ENCODE measurements at regions not wholly inside any gene's neighbourhood (a gene's known extent, or its start where the extent isn't known, plus 50 kb on each side); places are given as distances from the start of the nearest gene placed in this dataset.
"Not testable (repeated sequence)": the region's sequence is repeated elsewhere in the genome, so short reads cannot be mapped to it uniquely, and the experiment has no call there.

DNA sequence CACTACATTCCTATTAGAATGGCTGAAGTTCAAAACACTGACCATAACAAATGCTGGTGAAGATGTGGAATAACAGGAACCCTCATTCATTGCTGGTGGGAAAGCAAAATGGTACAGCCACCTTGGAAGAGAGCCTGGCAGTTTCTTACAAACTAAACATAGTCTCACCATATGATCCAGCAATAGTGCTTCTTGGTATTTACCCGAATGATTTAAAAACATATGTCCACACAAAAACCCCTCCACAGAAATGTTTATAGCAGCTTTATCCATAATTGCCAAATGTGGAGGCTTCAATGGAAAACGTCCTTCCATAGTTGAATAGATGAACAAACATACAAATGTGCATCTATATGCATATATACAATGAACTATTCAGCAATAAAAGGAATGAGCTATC, 330.8 kb downstream of the BTBD3 start:
- Histone ChIP-seq H3K27ac (no peak overlapping the region), H3K4me3 (no peak overlapping the region), H3K9me3 (no peaks in the 10 kb centered on the region), H3K27me3 (no peaks in the 10 kb centered on the region), H3K36me3 (replicated peaks in 1 of 2; ENCODE audit: insufficient read depth in 1 of 2, low read depth in 2 of 2) (no peaks in the 10 kb centered on the region), H3K4me1 (peaks cover 4% of the 10 kb centered on the region)
- intact Hi-C loops (cut with DNase I) = no loop called here
- TF ChIP-seq POLR2A (IDR thresholded peaks at IDR 0.05) = no peak
- TF ChIP-seq, protein P1, sequence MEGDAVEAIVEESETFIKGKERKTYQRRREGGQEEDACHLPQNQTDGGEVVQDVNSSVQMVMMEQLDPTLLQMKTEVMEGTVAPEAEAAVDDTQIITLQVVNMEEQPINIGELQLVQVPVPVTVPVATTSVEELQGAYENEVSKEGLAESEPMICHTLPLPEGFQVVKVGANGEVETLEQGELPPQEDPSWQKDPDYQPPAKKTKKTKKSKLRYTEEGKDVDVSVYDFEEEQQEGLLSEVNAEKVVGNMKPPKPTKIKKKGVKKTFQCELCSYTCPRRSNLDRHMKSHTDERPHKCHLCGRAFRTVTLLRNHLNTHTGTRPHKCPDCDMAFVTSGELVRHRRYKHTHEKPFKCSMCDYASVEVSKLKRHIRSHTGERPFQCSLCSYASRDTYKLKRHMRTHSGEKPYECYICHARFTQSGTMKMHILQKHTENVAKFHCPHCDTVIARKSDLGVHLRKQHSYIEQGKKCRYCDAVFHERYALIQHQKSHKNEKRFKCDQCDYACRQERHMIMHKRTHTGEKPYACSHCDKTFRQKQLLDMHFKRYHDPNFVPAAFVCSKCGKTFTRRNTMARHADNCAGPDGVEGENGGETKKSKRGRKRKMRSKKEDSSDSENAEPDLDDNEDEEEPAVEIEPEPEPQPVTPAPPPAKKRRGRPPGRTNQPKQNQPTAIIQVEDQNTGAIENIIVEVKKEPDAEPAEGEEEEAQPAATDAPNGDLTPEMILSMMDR (IDR thresholded peaks at IDR 0.05) = no peak
- 54 to 55% methylated on average over 2 of the region's 2 CpGs for WGBS, 2 donors
- ATAC-seq (no peak), DNase-seq (no peak)

DNA sequence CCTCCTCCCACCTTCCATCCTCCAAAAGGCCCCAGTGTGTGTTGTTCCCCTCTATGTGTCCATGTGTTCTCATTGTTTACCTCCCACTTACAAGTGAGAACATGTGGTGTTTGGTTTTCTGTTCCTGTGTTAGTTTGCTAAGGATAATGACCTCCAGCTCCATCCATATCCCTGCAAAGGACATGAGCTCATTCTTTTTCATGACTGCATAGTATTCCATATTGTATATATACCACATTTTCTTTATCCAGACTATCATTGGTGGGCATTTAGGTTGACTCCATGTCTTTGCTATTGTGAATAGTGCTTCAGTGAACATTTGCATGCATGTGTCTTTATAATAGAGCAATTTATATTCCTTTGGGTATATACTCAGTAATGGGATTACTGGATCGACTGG, 333.0 kb downstream of the BTBD3 start:
- H3K36me3 ChIP-seq (replicated peaks in 1 of 2; ENCODE audit: insufficient read depth in 1 of 2, low read depth in 2 of 2); ATAC-seq; intact Hi-C loops (cut with DNase I); H3K27ac ChIP-seq; DNase-seq; H3K27me3 ChIP-seq; H3K4me3 ChIP-seq; H3K4me1 ChIP-seq; H3K9me3 ChIP-seq: not testable (repeated sequence)
- 83 to 100% methylated on average over 1 of the region's 1 CpG for WGBS, 2 donors

DNA sequence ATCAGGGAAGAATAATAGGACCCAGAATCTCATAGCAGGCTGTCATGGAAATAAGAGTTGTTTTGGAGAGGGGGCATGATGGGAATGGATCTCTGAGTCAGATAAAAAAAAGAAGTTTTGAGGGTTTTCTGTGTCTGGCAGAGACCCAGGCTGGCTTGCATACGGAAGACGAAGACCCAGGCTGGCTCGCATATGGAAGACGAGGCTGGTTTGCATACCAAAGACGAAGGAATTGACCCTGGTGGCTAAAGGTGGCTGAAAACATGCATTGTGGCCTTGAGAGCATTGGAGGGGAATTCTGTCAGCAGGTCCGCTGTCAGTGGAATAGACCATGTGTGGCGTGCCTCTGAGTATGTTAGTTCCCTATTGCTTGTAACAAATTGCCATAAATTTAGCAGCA, 335.1 kb downstream of the BTBD3 start:
- intact Hi-C loops (cut with DNase I) = no loop called here
- DNase-seq (no peak), ATAC-seq (no peak)
- no peaks in the 10 kb centered on the region for H3K36me3 ChIP-seq (replicated peaks in 1 of 2; ENCODE audit: insufficient read depth in 1 of 2, low read depth in 2 of 2)
- TF ChIP-seq, protein P1 (IDR thresholded peaks at IDR 0.05) = no peak
- TF ChIP-seq POLR2A (IDR thresholded peaks at IDR 0.05) = no peak
- no peaks in the 10 kb centered on the region for H3K4me1 ChIP-seq
- H3K4me3 ChIP-seq = no peak overlapping the region
- H3K9me3 ChIP-seq = no peaks in the 10 kb centered on the region
- WGBS, 2 donors = 69 to 78% methylated on average over 7 of the region's 7 CpGs
- no peaks in the 10 kb centered on the region for H3K27me3 ChIP-seq
- no peak overlapping the region for H3K27ac ChIP-seq

DNA sequence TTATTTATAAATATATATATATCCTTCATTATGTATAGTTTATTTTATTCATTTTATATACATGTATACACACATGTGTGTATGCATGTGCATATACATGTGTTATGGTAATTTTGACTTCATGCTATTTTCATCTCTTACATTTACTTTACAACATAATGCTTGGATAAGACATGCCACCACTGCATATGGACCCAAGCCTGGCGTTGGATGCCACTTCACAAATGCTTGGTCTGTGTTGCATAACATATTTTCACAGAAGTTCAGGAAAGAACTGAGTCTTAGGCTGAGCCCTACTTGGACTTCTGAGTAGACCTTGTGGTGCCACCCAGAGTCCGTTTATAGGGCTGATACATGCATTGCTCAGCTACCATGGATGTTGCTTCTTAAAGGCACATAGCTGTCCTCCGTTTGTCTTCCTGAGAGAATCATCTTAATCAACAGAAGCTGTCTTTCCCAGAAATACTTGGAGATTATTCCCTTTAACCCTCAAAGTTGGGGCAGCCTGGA, 337.8 kb downstream of the BTBD3 start:
- H3K36me3 ChIP-seq (replicated peaks in 1 of 2; ENCODE audit: insufficient read depth in 1 of 2, low read depth in 2 of 2) = no peaks in the 10 kb centered on the region
- TF ChIP-seq POLR2A (IDR thresholded peaks at IDR 0.05) = no peak
- TF ChIP-seq, protein P1 (IDR thresholded peaks at IDR 0.05) = no peak
- no peaks in the 10 kb centered on the region for H3K4me1 ChIP-seq
- no peak for DNase-seq
- no peak overlapping the region for H3K27ac ChIP-seq
- no peaks in the 10 kb centered on the region for H3K27me3 ChIP-seq
- ATAC-seq = no peak
- WGBS, 2 donors = 65 to 73% methylated on average over 3 of the region's 3 CpGs
- intact Hi-C loops (cut with DNase I) = no loop called here
- no peaks in the 10 kb centered on the region for H3K9me3 ChIP-seq
- H3K4me3 ChIP-seq = no peak overlapping the region

DNA sequence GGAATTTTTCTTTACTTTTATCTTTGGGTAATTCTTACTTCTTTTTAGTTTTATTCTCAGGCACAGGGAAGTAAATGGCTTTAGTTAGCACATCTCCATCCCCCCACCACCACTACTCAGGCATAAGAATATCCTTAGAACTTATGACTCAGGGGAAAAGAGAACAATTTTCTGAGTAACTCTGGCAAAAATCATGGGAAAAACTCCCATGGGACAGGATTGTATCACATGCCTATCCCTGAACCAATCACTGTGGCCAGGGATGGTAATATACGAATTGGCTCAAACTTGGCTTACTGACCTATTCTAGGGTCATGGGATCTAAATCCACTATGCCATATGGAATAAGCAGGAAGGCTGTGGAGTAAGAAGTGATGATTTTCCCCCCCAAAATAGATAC, 339.1 kb downstream of the BTBD3 start:
- Histone ChIP-seq H3K36me3 (replicated peaks in 1 of 2; ENCODE audit: insufficient read depth in 1 of 2, low read depth in 2 of 2) (no peaks in the 10 kb centered on the region), H3K27ac (no peak overlapping the region), H3K27me3 (no peaks in the 10 kb centered on the region), H3K4me3 (no peak overlapping the region), H3K4me1 (no peaks in the 10 kb centered on the region), H3K9me3 (no peaks in the 10 kb centered on the region)
- DNase-seq (no peak), ATAC-seq (no peak)
- TF ChIP-seq, protein P1 (IDR thresholded peaks at IDR 0.05) = no peak
- TF ChIP-seq POLR2A (IDR thresholded peaks at IDR 0.05) = no peak
- 62 to 70% methylated on average over 1 of the region's 1 CpG for WGBS, 2 donors
- intact Hi-C loops (cut with DNase I) = no loop called here

All from body of pancreas (tissue), 4 donors.